ENCODE measurements at regions not wholly inside any gene's neighbourhood (a gene's known extent, or its start where the extent isn't known, plus 50 kb on each side); places are given as distances from the start of the nearest gene placed in this dataset.

GRCh38 chr9:3660936-3661335, 135.1 kb upstream of the RFX3 start:
- Histone ChIP-seq H3K4me1 (ENCODE audit: insufficient read depth, low read length) (no peaks in the 10 kb centered on the region), H3K9me3 (ENCODE audit: insufficient read depth, low read length, severe bottlenecking) (no peaks in the 10 kb centered on the region), H3K4me2 (ENCODE audit: insufficient read depth, low read length) (no peak overlapping the region), H3K27ac (ENCODE audit: low read length) (no peak overlapping the region), H3K79me2 (ENCODE audit: insufficient read depth, low read length) (no peaks in the 10 kb centered on the region), H3K36me3 (ENCODE audit: insufficient read depth, low read length) (no peaks in the 10 kb centered on the region), H3K27me3 (ENCODE audit: insufficient read depth, low read length, poor library complexity) (no peaks in the 10 kb centered on the region), H3K9ac (ENCODE audit: low read depth, low read length) (no peak overlapping the region), H4K20me1 (ENCODE audit: insufficient read depth, low read length) (no peaks in the 10 kb centered on the region), H2AFZ (ENCODE audit: low read depth, low read length) (no peak overlapping the region), H3K4me3 (ENCODE audit: low read depth in 1 of 2, low read length in 2 of 2) (no peak overlapping the region)
- DNase-seq (no peak), ATAC-seq (ENCODE audit: insufficient read depth, low read depth) (no peak)
- no peak for TF ChIP-seq EZH2 (IDR thresholded peaks at IDR 0.05; ENCODE audit: borderline replicate concordance, low read depth, low read length, severe bottlenecking)
- no peak for TF ChIP-seq CTCF (IDR thresholded peaks at IDR 0.05; ENCODE audit: borderline replicate concordance, extremely low read depth, low read length, poor library complexity, severe bottlenecking)

GRCh38 chr9:3659647-3660046, 133.8 kb upstream of the RFX3 start:
- no peak overlapping the region for H3K27ac ChIP-seq (ENCODE audit: low read length)
- H3K27me3 ChIP-seq (ENCODE audit: insufficient read depth, low read length, poor library complexity): no peaks in the 10 kb centered on the region
- no peak overlapping the region for H2AFZ ChIP-seq (ENCODE audit: low read depth, low read length)
- DNase-seq: no peak
- H3K4me1 ChIP-seq (ENCODE audit: insufficient read depth, low read length): no peaks in the 10 kb centered on the region
- H4K20me1 ChIP-seq (ENCODE audit: insufficient read depth, low read length): no peaks in the 10 kb centered on the region
- no peaks in the 10 kb centered on the region for H3K36me3 ChIP-seq (ENCODE audit: insufficient read depth, low read length)
- TF ChIP-seq CTCF (IDR thresholded peaks at IDR 0.05; ENCODE audit: borderline replicate concordance, extremely low read depth, low read length, poor library complexity, severe bottlenecking) (no peak), EZH2 (IDR thresholded peaks at IDR 0.05; ENCODE audit: borderline replicate concordance, low read depth, low read length, severe bottlenecking) (no peak)
- H3K9ac ChIP-seq (ENCODE audit: low read depth, low read length): no peak overlapping the region
- no peaks in the 10 kb centered on the region for H3K9me3 ChIP-seq (ENCODE audit: insufficient read depth, low read length, severe bottlenecking)
- no peak overlapping the region for H3K4me3 ChIP-seq (ENCODE audit: low read depth in 1 of 2, low read length in 2 of 2)
- no peak for ATAC-seq (ENCODE audit: insufficient read depth, low read depth)
- H3K79me2 ChIP-seq (ENCODE audit: insufficient read depth, low read length): no peaks in the 10 kb centered on the region
- H3K4me2 ChIP-seq (ENCODE audit: insufficient read depth, low read length): no peak overlapping the region

- Histone ChIP-seq H3K4me2 (ENCODE audit: insufficient read depth, low read length) (no peak overlapping the region), H4K20me1 (ENCODE audit: insufficient read depth, low read length) (no peaks in the 10 kb centered on the region)
Observed at GRCh38 chr9:3658964-3659363, 133.2 kb upstream of the RFX3 start.

More at GRCh38 chr9:3658964-3659363, 133.2 kb upstream of the RFX3 start:
- TF ChIP-seq CTCF (IDR thresholded peaks at IDR 0.05; ENCODE audit: borderline replicate concordance, extremely low read depth, low read length, poor library complexity, severe bottlenecking) (no peak), EZH2 (IDR thresholded peaks at IDR 0.05; ENCODE audit: borderline replicate concordance, low read depth, low read length, severe bottlenecking) (no peak)
- Histone ChIP-seq H3K4me3 (ENCODE audit: low read depth in 1 of 2, low read length in 2 of 2) (no peak overlapping the region), H3K9ac (ENCODE audit: low read depth, low read length) (no peak overlapping the region), H3K27ac (ENCODE audit: low read length) (no peak overlapping the region), H3K4me1 (ENCODE audit: insufficient read depth, low read length) (no peaks in the 10 kb centered on the region), H3K36me3 (ENCODE audit: insufficient read depth, low read length) (no peaks in the 10 kb centered on the region), H3K9me3 (ENCODE audit: insufficient read depth, low read length, severe bottlenecking) (no peaks in the 10 kb centered on the region), H2AFZ (ENCODE audit: low read depth, low read length) (no peak overlapping the region), H3K79me2 (ENCODE audit: insufficient read depth, low read length) (no peaks in the 10 kb centered on the region), H3K27me3 (ENCODE audit: insufficient read depth, low read length, poor library complexity) (no peaks in the 10 kb centered on the region)
- ATAC-seq (ENCODE audit: insufficient read depth, low read depth) (no peak), DNase-seq (no peak)
